ENCODE measurements at regions not wholly inside any gene's neighbourhood (a gene's known extent, or its start where the extent isn't known, plus 50 kb on each side); places are given as distances from the start of the nearest gene placed in this dataset.

DNA sequence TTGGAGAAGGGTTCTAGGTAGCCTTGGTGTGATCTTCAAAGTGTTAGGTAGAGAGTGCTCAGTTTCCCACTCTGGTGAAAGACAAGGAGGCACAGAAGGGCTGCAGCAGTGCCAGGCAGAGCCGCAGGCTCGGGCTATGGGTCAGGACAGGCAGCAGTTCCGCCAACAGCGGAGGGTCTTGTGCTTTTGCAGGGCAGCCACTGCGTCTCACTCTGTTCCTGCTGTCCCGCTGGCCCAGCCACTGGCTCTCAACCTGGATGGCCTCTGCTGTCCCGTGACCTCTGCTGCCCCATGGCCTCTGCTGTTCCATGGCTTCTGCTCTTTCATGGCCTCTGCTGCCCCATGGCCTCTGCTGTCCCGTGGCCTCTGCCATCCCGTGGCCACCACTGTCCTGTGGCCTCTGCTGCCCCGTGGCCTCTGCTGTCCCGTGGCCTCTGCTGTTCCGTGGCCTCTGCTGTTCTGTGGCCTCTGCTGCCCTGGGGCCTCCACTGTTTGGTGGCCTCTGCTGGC lies 175.7 kb downstream of the URI1 start:
- DNase-seq (no peak), ATAC-seq (ENCODE audit: poor library complexity) (no peak)

DNA sequence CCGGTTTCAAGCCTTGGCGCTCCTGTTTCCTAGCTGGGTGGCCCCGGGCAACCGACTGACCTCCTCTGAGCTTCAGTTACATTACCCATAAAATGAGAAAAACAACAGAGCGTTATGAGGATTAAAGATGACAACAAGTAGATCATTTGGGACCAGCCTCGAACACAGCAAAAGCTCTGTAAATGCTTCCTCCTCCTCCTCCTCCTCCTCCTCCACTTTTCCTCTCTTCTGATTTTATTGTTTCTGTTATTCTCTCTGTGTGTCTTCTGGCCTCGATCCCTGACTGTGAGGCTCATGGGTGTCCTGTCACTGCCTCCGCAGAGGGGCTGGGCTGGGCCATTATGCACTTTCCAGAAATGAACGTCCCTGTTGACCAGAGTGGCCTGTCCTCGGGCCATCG lies 176.2 kb downstream of the URI1 start:
- intact Hi-C loops (cut with DNase I) = no loop called here
- no peak for DNase-seq
- no peak for ATAC-seq (ENCODE audit: poor library complexity)

More for the DNA sequence above, 175.7 kb downstream of the URI1 start:
- intact Hi-C loops (cut with DNase I) = no loop called here

DNA sequence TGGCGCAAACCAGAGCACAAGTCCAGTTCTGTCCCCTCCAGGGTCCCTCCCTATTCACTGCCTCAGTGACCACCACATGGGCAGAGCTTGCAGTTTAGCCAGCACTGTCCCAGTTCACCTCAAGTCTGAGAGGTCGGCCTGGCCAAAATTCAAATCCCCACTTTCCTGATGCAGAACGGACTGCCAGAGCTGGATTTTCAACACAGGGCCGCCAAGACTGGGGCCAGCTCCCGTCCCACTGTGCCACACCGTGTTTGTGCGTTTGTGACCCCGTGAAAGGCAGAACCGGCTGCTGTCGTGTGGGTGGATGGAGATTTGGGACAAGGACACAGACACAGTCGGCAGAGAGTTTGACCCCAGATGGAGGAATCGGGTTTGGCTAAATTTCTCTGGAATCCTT lies 176.7 kb downstream of the URI1 start:
- ATAC-seq (ENCODE audit: poor library complexity) (no peak), DNase-seq (no peak)
- intact Hi-C loops (cut with DNase I) = no loop called here

DNA sequence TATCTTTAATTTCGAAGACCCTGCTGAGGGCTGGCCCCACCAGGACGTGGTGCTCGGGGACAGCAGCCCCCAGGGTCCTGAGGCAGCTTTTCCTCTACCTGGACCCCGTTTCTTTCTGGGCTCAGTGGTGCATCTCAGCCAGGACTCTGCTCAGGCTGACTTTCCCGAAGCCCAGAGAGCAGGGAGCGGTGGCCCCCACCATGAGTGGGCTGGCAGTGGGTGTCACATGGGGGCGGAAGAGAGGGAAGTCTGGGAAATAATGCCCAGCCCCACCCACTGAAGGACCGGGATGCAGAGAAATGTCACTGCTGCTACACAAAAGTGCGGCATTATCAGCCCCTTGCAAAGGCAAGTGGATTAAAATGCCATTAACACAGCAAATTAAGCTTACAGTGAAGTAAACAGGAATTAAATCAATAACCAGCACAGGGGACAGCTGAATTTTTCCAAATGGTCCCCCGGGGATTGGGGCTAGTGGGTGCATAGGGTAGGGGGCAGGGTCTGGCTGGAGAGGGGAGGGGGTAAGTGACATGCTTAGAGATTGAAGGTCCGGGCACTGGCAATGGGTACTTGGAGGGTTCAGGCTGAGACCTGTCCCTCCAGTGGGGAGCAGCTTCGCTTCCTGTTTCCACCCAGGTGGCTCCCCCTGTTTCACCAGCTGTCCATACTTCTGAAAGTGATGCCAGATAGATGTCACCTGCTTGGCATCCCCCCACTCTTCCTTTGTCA lies 177.3 kb downstream of the URI1 start:
- no peak for ATAC-seq (ENCODE audit: poor library complexity)
- intact Hi-C loops (cut with DNase I) = no loop called here
- no peak for DNase-seq

DNA sequence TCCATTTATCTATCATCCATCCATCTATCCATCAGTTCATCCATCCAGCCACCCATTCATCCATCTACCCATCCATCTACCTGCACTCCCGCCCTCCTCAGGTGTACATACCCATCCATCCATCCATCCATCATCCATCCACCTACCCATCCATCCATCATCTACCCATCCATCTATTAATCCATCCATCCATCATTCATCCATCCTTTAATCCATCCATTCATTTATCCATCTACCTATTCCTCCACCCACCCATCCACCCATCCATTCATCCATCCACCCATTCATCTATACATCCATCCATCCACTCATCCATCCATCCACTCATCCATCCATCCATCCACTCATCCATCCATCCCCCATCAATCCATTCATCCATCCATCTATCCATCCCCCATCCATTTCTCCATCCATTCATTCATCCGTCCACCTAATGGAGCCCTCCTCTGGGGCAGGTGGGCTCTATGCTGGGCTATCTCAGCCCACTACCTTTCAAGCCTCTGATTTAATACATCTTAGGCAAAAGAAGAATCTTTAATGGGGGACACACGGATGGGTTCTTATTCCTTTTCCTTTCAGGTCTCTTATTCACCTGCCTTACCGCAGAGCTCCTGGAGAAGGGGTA lies 178.9 kb downstream of the URI1 start:
- DNase-seq = no peak
- no peak for ATAC-seq (ENCODE audit: poor library complexity)
- intact Hi-C loops (cut with DNase I) = no loop called here

DNA sequence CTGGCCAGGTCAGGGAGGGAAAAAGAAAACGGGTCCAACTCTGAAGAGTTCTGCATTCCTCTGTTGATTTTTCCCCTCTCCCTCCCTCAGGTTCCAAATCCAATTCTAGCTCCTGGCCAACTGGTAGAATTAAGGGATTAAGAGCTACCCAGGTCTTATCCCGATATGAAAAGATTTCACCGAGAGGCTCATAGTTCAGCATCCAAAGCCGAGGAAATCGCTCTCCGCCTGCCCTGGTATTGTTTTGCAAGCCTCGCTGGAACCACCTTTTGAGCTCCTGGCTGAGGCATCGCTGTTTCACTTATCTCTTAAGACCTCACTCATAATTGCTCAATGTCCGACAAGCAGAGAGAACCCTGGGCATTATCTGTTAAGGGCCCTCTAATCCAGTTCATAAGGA lies 180.4 kb downstream of the URI1 start:
- intact Hi-C loops (cut with DNase I) = no loop called here
- DNase-seq (no peak), ATAC-seq (ENCODE audit: poor library complexity) (no peak)

DNA sequence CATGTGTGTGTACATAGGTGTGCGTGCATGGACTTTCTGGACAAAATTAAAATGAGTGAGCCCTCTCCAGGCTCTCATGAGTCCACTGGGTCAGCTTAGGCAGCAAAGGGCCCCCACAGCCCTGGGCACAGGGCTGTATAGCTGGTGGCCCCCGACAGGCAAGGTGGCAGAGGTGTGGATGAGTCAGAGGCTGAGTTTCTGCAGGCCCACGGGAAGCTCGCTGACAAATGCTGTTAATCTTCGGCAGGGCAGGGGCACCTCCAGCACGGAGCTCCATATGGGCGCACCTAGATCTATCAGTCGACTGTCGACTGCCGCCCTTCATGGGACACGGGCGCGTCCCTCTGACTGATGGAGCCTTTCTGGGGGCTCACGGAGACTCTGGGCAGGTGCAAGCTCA lies 181.1 kb downstream of the URI1 start:
- ATAC-seq (ENCODE audit: poor library complexity) = no peak
- DNase-seq = no peak

DNA sequence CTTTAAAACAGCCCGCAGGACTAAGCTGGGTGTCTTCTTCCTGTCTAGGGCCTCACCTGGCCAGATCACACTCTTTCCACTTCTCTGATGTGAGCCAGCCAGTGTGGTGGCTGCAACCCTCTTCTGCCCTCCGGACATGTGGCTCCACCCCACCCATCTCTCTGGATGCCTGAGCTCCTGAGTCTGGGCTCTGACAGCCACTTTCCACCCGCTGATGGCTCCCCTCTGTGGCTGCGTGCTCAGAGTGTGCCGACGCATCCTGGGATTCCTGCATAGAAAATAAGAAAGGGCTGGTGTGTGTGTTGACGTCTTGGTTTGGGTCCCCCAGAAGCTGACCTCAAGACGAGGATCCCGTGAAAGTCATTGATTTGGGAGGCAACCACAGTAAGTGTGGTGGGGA lies 181.6 kb downstream of the URI1 start:
- intact Hi-C loops (cut with DNase I) = no loop called here
- DNase-seq (no peak), ATAC-seq (ENCODE audit: poor library complexity) (no peak)

More for the DNA sequence above, 181.1 kb downstream of the URI1 start:
- intact Hi-C loops (cut with DNase I) = no loop called here

DNA sequence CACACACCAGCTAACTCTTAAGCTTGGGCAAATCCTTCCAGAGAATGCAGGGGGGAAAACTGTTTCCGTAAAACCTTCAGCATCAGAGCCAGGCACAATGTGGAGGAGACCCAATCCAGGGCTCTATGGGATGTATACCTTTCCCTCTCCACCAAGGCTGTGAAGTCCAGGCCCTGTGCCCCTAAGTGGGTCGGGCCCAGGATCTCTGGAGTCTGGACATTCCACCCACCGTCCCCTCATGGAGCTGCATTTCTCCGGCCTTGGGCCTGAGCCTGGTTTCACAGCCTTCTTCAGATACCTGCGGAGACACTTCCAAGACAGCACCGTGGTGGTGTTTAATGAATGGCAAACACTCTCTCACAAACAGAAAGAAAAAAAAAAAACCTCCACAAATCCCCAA lies 186.2 kb downstream of the URI1 start:
- DNase-seq (no peak), ATAC-seq (ENCODE audit: poor library complexity) (no peak)
- intact Hi-C loops (cut with DNase I) = no loop called here

DNA sequence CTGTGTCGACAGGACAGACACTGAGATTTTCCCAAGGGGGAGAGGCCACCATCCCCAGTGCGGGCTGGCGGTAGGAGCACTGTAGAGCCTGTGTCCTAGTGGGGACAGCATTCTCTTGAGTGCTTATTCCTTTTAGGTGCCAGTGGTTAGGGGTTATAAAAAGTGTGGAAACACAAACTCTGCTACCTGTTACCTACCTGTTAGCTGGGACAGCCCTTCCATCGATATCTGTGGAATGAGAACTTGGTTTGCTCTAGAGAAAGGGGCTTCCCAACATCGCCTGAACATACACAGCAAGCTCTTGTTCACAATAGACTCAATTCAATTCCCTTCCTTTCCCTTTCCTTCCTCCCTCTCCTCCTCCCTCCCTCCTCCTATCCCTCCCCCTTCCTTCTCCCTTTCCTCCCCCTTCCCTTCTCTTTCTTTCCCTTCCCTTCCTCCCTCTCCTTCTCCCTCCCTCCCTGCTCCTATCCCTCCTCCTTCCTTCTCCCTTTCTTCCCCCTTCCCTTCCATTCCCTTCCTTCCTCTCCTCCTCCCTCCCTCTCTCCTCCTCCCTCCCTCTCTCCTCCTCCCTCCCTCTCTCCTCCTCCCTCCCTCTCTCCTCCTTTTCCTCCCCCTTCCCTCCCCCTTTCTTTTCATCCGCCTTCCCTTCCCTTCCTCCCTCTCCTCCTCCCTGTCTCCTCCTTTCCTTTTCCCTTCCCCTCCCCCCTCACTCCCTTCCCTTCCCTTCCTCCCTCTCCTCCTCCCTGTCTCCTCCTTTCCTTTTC lies 188.5 kb downstream of the URI1 start:
- intact Hi-C loops (cut with DNase I) = no loop called here
- ATAC-seq (ENCODE audit: poor library complexity) (no peak), DNase-seq (no peak)

DNA sequence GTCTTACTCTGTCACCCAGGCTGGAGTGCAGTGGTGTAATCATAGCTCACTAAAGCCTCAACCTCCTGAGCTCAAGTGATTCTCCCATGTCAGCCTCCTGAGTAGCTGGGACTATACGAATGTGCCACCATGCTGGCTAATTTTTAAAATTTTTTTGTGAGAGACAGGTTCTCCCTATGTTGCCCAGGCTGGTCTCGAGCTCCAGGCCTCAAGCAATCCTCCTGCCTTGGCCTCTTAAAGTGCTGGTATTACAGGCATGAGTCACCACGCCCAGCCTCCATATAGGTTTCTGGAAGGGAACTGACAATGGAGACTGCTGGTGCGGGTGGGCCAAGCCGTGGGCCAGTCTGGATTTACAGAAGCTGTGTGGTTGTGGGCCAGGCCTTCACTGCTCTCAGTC lies 189.2 kb downstream of the URI1 start:
- intact Hi-C loops (cut with DNase I) = no loop called here
- DNase-seq (no peak), ATAC-seq (ENCODE audit: poor library complexity) (no peak)

DNA sequence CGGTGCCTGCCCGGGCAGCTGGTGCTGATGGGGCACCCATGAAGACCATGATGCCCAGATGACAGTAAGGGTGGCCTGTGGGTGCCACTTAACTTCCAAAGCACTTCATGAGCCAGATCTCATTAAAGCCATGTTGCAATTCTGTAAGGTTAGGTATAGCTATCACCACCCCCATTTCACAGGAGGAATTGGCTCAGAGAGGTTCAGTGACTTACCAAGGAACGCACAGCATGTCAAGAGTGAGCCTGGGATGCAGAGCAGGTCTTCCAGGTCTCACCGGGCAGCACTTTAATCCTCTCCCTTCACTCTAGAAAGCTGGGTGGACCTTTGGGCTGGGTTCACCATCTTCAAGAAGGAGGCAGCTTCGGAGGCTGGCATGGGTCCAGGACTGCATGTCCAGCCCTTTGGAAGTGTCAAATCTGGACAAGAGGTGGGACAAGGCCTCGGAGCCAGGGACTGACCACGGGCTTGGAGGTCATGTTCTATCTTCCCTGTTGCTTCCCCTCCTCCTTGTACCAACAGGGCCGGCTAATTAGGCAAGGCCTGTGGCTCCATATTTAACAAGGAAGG lies 189.8 kb downstream of the URI1 start:
- intact Hi-C loops (cut with DNase I) = no loop called here
- no peak for DNase-seq
- no peak for ATAC-seq (ENCODE audit: poor library complexity)

DNA sequence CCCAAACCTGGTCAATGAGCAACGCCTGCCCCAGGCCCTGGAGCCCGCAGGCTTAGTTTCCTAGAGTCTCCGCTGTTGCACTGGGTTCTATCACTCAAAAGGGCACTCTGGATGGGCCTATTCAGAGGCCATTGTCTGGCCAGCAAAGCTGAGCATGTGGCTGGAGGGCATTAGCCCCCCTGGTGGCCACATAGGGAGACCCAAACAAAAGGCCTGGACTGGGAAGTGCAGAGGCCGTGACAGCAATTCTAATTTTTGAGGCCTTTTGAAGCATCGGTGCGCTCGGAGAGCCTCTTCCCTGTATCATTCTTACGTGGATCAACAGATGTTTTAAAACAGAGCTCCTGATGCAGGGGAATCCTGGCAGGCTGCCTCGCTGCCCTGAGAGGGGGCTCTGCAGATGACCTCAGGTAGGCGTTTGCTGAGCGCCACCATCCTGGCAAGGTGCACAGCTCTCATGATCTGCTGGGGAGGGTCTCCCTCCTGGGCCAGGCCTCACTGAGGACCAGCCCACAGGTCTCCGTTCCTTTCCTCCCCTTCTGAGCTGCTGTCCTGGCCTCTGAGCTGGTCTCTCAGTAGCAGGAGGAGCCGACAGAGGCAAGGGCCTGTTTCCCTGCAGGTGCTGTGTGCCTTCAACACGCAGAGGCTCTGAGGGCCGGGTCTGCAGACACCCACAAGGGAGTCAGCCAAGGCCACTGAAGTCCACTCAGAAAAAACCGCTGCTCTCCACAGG lies 190.5 kb downstream of the URI1 start:
- ATAC-seq (ENCODE audit: poor library complexity) = no peak
- DNase-seq = no peak
- intact Hi-C loops (cut with DNase I) = no loop called here

DNA sequence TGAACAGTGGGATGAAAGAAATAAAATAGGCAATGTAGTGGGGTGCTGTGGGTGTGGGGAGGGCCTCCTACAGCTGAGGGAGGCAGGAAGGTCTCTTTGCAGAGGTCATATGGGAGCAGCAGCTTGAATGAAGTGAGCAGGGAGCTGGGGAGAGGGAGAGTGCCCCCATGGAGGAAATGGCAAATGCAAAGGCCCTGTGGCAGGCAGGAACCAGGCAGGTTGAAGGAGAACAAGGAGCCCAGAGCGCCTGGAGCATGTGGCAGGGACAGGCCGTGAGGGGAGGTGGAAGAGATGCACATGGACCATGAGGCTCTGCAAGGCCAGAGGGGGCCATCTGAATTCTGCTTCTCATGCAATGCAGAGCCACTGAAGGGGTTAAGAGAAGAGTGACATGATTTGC lies 191.8 kb downstream of the URI1 start:
- no peak for ATAC-seq (ENCODE audit: poor library complexity)
- DNase-seq = no peak
- intact Hi-C loops (cut with DNase I) = no loop called here

DNA sequence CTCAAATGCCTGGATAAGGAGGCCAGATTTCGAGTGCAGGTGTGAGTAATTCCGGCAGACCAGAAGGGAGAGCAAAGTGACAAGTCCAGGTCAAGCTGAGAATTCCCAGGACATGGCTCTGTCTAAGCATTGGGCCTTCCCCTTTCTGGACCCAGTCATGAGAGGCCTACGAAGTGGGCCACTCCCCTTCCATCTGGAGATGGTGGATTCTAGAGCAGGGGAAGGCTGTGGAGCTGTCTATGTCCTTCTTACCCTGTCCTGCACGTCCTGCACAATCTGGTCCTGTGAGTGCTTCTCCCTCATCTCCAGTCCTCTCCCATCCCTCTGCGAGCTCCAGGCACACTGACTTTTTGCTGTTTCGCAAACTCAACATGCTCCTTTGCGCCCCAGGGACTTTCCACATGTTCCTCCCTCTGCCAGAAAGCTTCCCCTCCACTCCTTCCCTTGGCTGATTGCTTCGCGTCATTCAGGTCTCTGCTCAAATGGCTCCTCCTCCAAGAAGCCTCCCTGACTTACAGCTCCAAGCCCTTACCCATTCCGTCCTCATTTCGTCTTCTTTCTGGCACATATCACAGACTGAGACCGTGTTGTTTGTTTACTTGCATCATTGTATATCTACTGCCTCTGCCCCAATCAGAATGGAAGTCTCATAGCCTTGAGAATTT lies 193.2 kb downstream of the URI1 start:
- ATAC-seq (ENCODE audit: poor library complexity) = no peak
- intact Hi-C loops (cut with DNase I) = no loop called here
- DNase-seq = no peak

DNA sequence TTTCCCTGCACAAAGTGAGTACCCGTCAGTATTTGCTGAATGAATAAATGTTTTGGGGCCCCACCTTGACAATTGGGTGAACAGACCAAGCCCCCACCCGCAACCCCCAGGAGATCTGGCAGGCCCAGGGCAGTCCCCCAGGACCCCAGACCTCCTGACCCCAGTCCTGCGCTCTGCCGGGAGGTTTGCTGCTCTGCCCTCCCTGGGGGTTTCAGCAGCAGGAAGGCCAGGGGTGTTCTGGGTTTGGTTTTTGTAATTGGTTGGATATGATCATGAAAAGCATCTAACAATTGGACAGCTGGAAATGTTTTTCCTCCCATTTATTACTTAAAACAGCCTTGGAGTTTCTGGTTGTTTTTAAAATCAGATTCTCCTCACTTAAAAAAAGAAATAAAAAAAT lies 193.8 kb downstream of the URI1 start:
- ATAC-seq (ENCODE audit: poor library complexity) (no peak), DNase-seq (no peak)
- intact Hi-C loops (cut with DNase I) = no loop called here

DNA sequence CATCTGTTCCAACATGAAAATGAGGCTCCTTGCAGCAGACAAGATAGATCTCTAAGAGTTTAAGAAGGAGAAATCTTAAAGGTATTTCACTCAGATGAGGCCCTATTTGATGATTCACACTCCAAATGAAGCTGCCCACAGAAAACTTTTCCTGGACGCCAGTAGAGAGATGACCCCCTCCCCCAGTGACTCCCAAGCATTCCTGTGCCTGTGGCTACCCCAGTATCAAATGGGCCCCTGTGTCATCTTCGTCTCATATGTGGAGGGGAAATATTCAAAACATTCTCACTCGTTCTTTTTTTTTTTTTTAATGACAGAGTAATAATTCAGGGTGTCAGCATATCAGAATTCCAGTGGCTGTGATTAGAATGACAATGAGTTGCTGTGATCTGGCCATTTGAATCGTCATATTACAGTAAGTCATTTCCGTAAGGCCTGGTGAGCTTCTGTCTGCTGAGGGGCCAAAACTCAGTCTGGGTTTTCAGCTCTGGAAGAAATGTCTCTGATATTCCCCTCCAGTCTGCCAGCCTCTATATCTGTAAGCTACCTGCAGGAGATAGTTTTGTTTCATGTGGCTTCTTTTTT lies 194.7 kb downstream of the URI1 start:
- DNase-seq = no peak
- ATAC-seq (ENCODE audit: poor library complexity) = no peak
- intact Hi-C loops (cut with DNase I) = no loop called here

DNA sequence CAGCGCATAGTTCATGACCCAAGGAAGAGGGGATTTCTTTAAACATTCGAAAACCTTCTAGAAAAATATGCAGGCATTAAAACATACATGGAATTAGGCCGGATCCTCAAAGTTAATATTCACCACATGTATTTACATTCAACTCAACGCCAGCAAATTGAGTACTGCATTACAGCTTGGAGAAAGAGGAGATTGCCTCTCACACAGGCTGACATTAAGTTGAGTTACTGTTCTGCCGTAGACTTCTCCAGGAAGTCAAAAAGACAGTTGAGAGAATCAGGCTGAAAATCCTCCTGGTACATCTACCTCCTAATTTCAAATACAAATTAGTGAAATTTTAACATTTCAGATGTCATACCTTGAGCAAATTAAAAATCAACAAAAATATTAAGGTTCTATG lies 195.7 kb downstream of the URI1 start:
- intact Hi-C loops (cut with DNase I) = no loop called here
- ATAC-seq (ENCODE audit: poor library complexity) (no peak), DNase-seq (no peak)
